Esophagus muscularis mucosa (tissue), 4 donors: ENCODE measurements at regions not wholly inside any gene's neighbourhood (a gene's known extent, or its start where the extent isn't known, plus 50 kb on each side); places are given as distances from the start of the nearest gene placed in this dataset.

ENCODE experiments used
- CTCF ChIP-seq, 3 experiments: fragments of 200-600 bp in 2 of 3; fragments of 450-650 bp in 1 of 3; sonication (generic) in 2 of 3; IDR thresholded peaks; one replicate each; pipeline ENCODE4 v1.5.1; 2017 to 2019; ENCODE audit warnings: antibody characterized with exemption in 3 of 3, mild to moderate bottlenecking in 2 of 3, moderate library complexity in 1 of 3
- EP300 ChIP-seq: sonication (generic); formaldehyde crosslinking; IDR thresholded peaks from one replicate; pipeline ENCODE4 v1.6.1; 2017; ENCODE audit warnings: antibody characterized with exemption
- POLR2A ChIP-seq: fragments of 450-650 bp; IDR thresholded peaks from one replicate; pipeline ENCODE4 v1.6.1; 2017; ENCODE audit warnings: antibody characterized with exemption, moderate library complexity, mild to moderate bottlenecking, low read depth

GRCh38 chr4:124295413-124295812, 417.1 kb downstream of the ANKRD50 start:
- no peak for TF ChIP-seq CTCF (IDR thresholded peaks at IDR 0.05)
- no peak for TF ChIP-seq POLR2A
- no peak for TF ChIP-seq EP300
